ENCODE measurements at regions not wholly inside any gene's neighbourhood (a gene's known extent, or its start where the extent isn't known, plus 50 kb on each side); places are given as distances from the start of the nearest gene placed in this dataset.

GRCh38 chrY:19521976-19522375 lies 222.6 kb downstream of the KDM5D start:
- no peak for TF ChIP-seq CTCF (IDR thresholded peaks at IDR 0.05; ENCODE audit: low read depth, low read length)
- H3K4me3 ChIP-seq, result no peak overlapping the region
- DNase-seq (ENCODE audit: low read depth in 1 of 2, low spot score in 1 of 2), result no peak
- no peaks in the 10 kb centered on the region for H3K27me3 ChIP-seq
- no peaks in the 10 kb centered on the region for H3K36me3 ChIP-seq
- H3K9me3 ChIP-seq (ENCODE audit: low read depth), result no peaks in the 10 kb centered on the region
- no peak overlapping the region for H3K27ac ChIP-seq
- H3K4me1 ChIP-seq (ENCODE audit: low read depth), result no peaks in the 10 kb centered on the region

GRCh38 chrY:19503092-19503449 lies 241.5 kb downstream of the KDM5D start:
- no peaks in the 10 kb centered on the region for H3K9me3 ChIP-seq (ENCODE audit: low read depth)
- H3K27me3 ChIP-seq, result no peaks in the 10 kb centered on the region
- H3K36me3 ChIP-seq, result no peaks in the 10 kb centered on the region
- H3K4me1 ChIP-seq (ENCODE audit: low read depth), result no peaks in the 10 kb centered on the region
- DNase-seq (ENCODE audit: low read depth in 1 of 2, low spot score in 1 of 2), result no peak
- H3K4me3 ChIP-seq, result no peak overlapping the region
- no peak for TF ChIP-seq CTCF (IDR thresholded peaks at IDR 0.05; ENCODE audit: low read depth, low read length)
- H3K27ac ChIP-seq, result no peak overlapping the region

- no peaks in the 10 kb centered on the region for H3K27me3 ChIP-seq
- H3K27ac ChIP-seq, result no peak overlapping the region
- H3K9me3 ChIP-seq (ENCODE audit: low read depth), result no peaks in the 10 kb centered on the region
- TF ChIP-seq CTCF (IDR thresholded peaks at IDR 0.05; ENCODE audit: low read depth, low read length), result no peak
- H3K4me3 ChIP-seq, result no peak overlapping the region
- DNase-seq (ENCODE audit: low read depth in 1 of 2, low spot score in 1 of 2), result no peak
- no peaks in the 10 kb centered on the region for H3K4me1 ChIP-seq (ENCODE audit: low read depth)
- H3K36me3 ChIP-seq, result no peaks in the 10 kb centered on the region
Measured at GRCh38 chrY:19502169-19503091, 242.1 kb downstream of the KDM5D start.

GRCh38 chrY:19498556-19498955 lies 246.0 kb downstream of the KDM5D start:
- H3K4me3 ChIP-seq, result no peak overlapping the region
- no peak for DNase-seq (ENCODE audit: low read depth in 1 of 2, low spot score in 1 of 2)
- no peaks in the 10 kb centered on the region for H3K27me3 ChIP-seq
- H3K4me1 ChIP-seq (ENCODE audit: low read depth), result no peaks in the 10 kb centered on the region
- H3K27ac ChIP-seq, result no peak overlapping the region
- H3K9me3 ChIP-seq (ENCODE audit: low read depth), result no peaks in the 10 kb centered on the region
- TF ChIP-seq CTCF (IDR thresholded peaks at IDR 0.05; ENCODE audit: low read depth, low read length), result no peak
- H3K36me3 ChIP-seq, result no peaks in the 10 kb centered on the region

GRCh38 chrY:19487494-19487893 lies 257.0 kb downstream of the KDM5D start:
- no peaks in the 10 kb centered on the region for H3K4me1 ChIP-seq (ENCODE audit: low read depth)
- TF ChIP-seq CTCF (IDR thresholded peaks at IDR 0.05; ENCODE audit: low read depth, low read length), result no peak
- no peak overlapping the region for H3K27ac ChIP-seq
- H3K9me3 ChIP-seq (ENCODE audit: low read depth), result no peaks in the 10 kb centered on the region
- no peak overlapping the region for H3K4me3 ChIP-seq
- H3K27me3 ChIP-seq, result no peaks in the 10 kb centered on the region
- DNase-seq (ENCODE audit: low read depth in 1 of 2, low spot score in 1 of 2), result no peak
- no peaks in the 10 kb centered on the region for H3K36me3 ChIP-seq
